ENCODE measurements at regions not wholly inside any gene's neighbourhood (a gene's known extent, or its start where the extent isn't known, plus 50 kb on each side); places are given as distances from the start of the nearest gene placed in this dataset.

DNA sequence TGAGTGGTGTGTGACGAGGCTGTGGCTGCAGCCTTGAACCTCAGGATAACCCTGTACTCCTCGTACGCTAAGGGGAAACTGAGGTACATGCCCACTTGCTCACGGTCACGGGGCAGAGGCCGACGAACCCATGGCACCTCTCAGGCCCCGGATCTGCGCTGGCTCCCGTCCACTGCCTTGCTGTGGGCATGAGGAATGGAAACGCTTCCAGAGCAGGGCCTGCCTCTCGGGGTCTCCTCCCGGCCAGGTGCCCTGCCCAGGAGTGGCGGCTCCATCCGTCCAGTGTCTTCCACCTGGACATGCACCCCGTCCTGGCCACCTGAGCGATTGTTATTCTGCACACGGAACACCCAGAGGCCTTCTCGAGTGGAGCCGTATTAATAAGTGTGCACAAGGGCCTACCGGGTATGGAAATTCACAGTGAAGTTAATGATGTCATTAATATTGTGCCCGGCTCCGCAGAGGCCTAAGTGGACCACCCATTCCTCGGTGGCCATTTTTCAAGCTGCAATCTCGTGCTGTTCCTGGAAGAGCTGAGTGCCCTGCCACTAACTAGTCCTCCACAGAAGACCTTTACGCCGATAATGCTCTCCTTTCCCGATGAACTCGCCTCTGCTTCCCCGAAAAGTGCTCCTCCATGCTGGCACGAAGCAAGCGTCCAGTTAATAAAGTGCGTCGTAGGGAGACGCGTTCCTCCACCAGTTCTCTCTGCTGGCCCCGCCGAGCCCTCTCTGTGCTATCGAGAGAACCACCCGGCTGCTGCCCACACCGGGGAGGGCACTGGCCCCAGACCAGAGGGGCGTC is 927.9 kb downstream of the BRD1 start:
- no peak for TF ChIP-seq POLR2AphosphoS5 (IDR thresholded peaks at IDR 0.05)
- no peak for TF ChIP-seq POLR2A (IDR thresholded peaks at IDR 0.05)
- TF ChIP-seq, protein P1, sequence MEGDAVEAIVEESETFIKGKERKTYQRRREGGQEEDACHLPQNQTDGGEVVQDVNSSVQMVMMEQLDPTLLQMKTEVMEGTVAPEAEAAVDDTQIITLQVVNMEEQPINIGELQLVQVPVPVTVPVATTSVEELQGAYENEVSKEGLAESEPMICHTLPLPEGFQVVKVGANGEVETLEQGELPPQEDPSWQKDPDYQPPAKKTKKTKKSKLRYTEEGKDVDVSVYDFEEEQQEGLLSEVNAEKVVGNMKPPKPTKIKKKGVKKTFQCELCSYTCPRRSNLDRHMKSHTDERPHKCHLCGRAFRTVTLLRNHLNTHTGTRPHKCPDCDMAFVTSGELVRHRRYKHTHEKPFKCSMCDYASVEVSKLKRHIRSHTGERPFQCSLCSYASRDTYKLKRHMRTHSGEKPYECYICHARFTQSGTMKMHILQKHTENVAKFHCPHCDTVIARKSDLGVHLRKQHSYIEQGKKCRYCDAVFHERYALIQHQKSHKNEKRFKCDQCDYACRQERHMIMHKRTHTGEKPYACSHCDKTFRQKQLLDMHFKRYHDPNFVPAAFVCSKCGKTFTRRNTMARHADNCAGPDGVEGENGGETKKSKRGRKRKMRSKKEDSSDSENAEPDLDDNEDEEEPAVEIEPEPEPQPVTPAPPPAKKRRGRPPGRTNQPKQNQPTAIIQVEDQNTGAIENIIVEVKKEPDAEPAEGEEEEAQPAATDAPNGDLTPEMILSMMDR (IDR thresholded peaks at IDR 0.05), result no peak
- TF ChIP-seq EP300 (IDR thresholded peaks at IDR 0.05), result no peak
- no peaks in the 10 kb centered on the region for H3K4me1 ChIP-seq
- intact Hi-C loops (cut with DNase I), result no loop called here
- H3K36me3 ChIP-seq, result no peaks in the 10 kb centered on the region
- H3K27ac ChIP-seq, result no peak overlapping the region
- H3K4me3 ChIP-seq, result no peak overlapping the region
- peaks cover 0 to 5% (median 0%) of the 10 kb centered on the region in 3 donors for H3K27me3 ChIP-seq
- no peaks in the 10 kb centered on the region for H3K9me3 ChIP-seq
- DNase-seq, result peak; percentile 42
- 81 to 87% methylated on average over 42 of the region's 42 CpGs for WGBS, 2 donors

DNA sequence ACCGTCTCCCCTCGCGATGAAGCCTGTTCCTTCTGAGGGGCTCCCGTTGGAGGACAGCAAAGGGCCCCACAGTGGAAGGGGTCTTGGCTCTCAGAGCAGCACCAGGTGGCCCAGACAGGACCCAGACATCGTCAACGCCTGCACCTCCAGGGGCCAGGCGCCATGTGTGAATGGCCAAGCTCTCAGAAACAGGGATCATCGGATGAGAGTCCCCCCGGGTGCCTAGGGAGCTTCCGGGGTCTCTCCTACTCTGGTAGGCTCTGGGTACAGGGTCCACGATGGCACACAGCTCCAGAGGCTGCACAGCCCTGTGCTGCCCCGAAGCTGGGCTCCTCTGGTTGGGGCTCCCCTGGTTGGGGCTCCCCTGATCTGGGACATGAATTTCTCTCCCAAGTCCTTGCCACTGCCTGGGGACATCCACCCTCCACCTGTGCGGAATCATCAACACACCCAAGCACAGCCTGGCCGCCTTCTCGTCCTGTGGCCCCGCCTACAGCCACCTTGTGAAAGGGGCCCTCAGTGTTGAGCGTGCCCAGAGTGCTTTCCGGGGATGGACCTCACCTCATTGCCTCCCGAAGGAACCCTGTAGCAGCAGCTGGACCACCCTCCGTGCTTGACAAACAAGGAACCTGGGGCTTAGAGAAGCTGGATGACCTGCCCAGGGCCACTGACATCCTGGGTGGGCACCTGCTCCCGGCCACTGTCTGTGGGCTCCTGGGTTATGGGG is 929.0 kb downstream of the BRD1 start:
- intact Hi-C loops (cut with DNase I), result no loop called here
- no peak overlapping the region for H3K4me3 ChIP-seq

DNA sequence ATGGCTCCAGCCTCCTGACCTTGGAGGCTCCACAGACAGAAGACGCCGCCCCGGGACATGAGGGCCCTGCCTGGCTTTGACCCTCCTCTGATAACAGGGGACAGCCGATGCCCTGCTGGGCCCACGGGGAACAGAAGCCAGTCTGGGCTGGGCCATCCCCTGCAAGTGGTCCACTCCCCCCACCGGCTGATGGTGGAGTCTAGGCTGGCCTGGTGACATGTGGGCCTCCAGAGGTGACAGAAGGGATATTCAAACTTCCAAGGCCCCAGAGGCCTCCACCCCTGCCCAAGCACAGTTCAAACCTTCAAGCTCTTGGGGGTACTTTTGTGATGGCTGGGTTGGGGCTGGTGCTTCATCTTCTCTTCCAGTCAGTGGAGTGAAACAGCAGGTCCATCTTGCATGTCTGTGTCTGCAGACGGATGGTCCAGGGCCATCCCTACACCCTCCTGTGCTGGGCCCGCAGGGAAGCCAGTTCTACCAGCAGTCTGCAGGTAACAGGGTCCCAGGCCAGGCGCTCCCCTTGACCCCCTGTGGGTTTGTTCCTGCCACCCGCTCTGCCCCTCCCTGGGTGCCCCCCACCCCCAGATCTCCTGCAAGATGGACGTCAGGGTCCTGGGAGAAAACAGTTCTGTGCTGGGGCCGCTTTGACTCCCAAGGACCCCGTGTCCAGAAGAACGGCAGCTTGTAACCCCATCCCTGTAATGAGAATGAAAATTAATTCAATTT is 929.9 kb downstream of the BRD1 start:
- DNase-seq, result peak; percentile 48
- H3K9me3 ChIP-seq, result no peaks in the 10 kb centered on the region
- H3K36me3 ChIP-seq, result no peaks in the 10 kb centered on the region
- no peak overlapping the region for H3K4me3 ChIP-seq
- TF ChIP-seq, protein P1 (IDR thresholded peaks at IDR 0.05), result no peak
- TF ChIP-seq EP300 (IDR thresholded peaks at IDR 0.05) (no peak), POLR2A (IDR thresholded peaks at IDR 0.05) (no peak), POLR2AphosphoS5 (IDR thresholded peaks at IDR 0.05) (no peak)
- intact Hi-C loops (cut with DNase I), result no loop called here
- no peak overlapping the region for H3K27ac ChIP-seq
- no peaks in the 10 kb centered on the region for H3K4me1 ChIP-seq
- peaks cover 0 to 6% (median 0%) of the 10 kb centered on the region in 3 donors for H3K27me3 ChIP-seq
- 78 to 87% methylated on average over 14 of the region's 14 CpGs for WGBS, 2 donors

More for the DNA sequence above, 929.0 kb downstream of the BRD1 start:
- 72 to 84% methylated on average over 21 of the region's 21 CpGs for WGBS, 2 donors
- Histone ChIP-seq H3K9me3 (no peaks in the 10 kb centered on the region), H3K27ac (no peak overlapping the region), H3K4me1 (no peaks in the 10 kb centered on the region), H3K36me3 (no peaks in the 10 kb centered on the region), H3K27me3 (peaks cover 0 to 6% (median 0%) of the 10 kb centered on the region in 3 donors)
- no peak for TF ChIP-seq POLR2A (IDR thresholded peaks at IDR 0.05)
- TF ChIP-seq, protein P1 (IDR thresholded peaks at IDR 0.05), result no peak
- TF ChIP-seq EP300 (IDR thresholded peaks at IDR 0.05), result no peak
- TF ChIP-seq POLR2AphosphoS5 (IDR thresholded peaks at IDR 0.05), result no peak
- no peak for DNase-seq

DNA sequence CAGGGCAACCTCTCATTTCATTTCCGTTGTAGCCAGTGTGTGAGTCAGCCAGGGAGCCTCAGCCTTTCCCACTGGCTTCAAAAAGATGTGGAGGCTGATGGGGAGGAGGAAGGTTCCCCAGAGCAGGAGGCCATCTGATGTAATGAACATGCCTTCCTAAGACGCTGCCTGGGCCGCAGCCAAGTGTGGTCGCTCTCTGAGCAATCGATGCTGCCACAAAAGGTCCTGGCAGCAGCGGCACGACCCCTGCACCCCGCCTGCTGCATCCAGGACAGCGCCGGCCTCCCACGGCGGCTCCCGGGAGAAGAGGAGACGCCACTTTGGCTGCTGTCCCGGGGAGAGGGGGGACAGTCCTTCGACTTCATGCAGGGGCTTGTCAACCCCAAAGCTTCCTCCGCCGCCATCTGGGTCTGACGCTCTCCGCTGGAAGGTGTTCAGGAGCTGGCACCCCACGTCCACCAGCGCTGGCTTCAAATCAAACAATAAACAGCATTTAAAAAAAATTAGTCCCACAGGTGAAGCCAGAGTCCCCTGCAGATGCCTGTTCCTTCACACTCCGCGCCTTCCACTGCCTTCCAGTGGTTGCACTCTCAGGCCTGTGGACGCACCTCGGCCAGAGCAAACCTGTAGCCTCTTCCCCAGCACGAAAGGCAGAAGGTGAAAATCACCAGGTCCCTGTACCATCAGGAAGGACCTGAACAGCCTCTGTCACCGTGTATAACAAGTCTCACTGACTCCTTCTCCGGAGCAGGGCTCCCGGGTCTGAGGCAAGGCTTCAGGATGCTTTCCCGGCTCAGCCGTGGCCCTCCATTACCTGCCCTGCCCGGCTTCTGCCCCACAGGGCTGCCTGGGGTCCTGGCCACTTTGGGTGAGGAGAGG is 930.7 kb downstream of the BRD1 start:
- Histone ChIP-seq H3K27ac (no peak overlapping the region), H3K4me3 (no peak overlapping the region), H3K27me3 (peaks cover 0 to 6% (median 0%) of the 10 kb centered on the region in 3 donors), H3K9me3 (no peaks in the 10 kb centered on the region), H3K4me1 (no peaks in the 10 kb centered on the region), H3K36me3 (no peaks in the 10 kb centered on the region)
- intact Hi-C loops (cut with DNase I), result no loop called here
- WGBS, 2 donors, result 79 to 80% methylated on average over 33 of the region's 33 CpGs
- TF ChIP-seq, protein P1 (IDR thresholded peaks at IDR 0.05), result no peak
- DNase-seq, result no peak
